Prostate gland (tissue), 2 donors: ENCODE measurements at regions not wholly inside any gene's neighbourhood (a gene's known extent, or its start where the extent isn't known, plus 50 kb on each side); places are given as distances from the start of the nearest gene placed in this dataset.

Experiments used
- DNase-seq: peaks from one replicate; pipeline ENCODE4 v3.0.0-alpha.2; 2019; ENCODE audit warnings: low spot score
- H3K27ac ChIP-seq, 2 donors: fragments of 200-600 bp; sonication (generic); 2 replicates each; pipeline ENCODE4 v1.5.1; 2017 to 2019
- H3K27me3 ChIP-seq: fragments of 200-600 bp; sonication (generic); replicated peaks from 2 replicates; pipeline ENCODE4 v1.5.1; 2019; ENCODE audit not compliant: insufficient read depth
- H3K36me3 ChIP-seq, 2 donors: fragments of 200-600 bp; sonication (generic); 1 replicate in 1 of 2; 2 replicates in 1 of 2; pipeline versions ENCODE4 v1.5.1 to v1.8.1; 2017 to 2019
- H3K4me1 ChIP-seq: fragments of 200-600 bp; sonication (generic); replicated peaks from 2 replicates; pipeline ENCODE4 v1.5.1; 2019
- H3K4me3 ChIP-seq, 2 donors: fragments of 200-600 bp; sonication (generic); 2 replicates each; pipeline ENCODE4 v1.5.1; 2017 to 2019
- H3K9me3 ChIP-seq: fragments of 200-600 bp; sonication (generic); 2 replicates; pipeline ENCODE4 v1.5.1; 2017
- POLR2A ChIP-seq: fragments of 450-650 bp; IDR thresholded peaks from one replicate; pipeline ENCODE4 v1.6.1; 2016; ENCODE audit warnings: antibody characterized with exemption, mild to moderate bottlenecking
- POLR2AphosphoS5 ChIP-seq: sonication (generic); formaldehyde crosslinking; IDR thresholded peaks from one replicate; pipeline ENCODE4 v1.6.1; 2017; ENCODE audit warnings: antibody characterized with exemption
- WGBS: methylation state at CpG from one replicate; pipeline ENCODE4 v1.1.5; 2018; 5-methylcytosine and 5-hydroxymethylcytosine counted together
- intact Hi-C: fragments of 100-400 bp; cut with DNase I; formaldehyde crosslinking; loops from one replicate; pipeline ENCODE4 v1.14.2; 2022
- TF ChIP-seq, protein P1 (sequence below), 4 experiments: fragments of 200-600 bp in 2 of 4; fragments of 450-650 bp in 2 of 4; sonication (generic) in 2 of 4; IDR thresholded peaks; 1 replicate in 3 of 4; 2 replicates in 1 of 4; pipeline ENCODE4 v1.5.1; 2016 to 2019; ENCODE audit warnings: antibody characterized with exemption in 4 of 4, mild to moderate bottlenecking in 2 of 4, moderate library complexity in 2 of 4

GRCh38 chr11:114986365-114986764 lies 308.0 kb downstream of the NXPE2 start:
- H3K27me3 ChIP-seq = no peaks in the 10 kb centered on the region
- DNase-seq = no peak
- TF ChIP-seq, protein P1, sequence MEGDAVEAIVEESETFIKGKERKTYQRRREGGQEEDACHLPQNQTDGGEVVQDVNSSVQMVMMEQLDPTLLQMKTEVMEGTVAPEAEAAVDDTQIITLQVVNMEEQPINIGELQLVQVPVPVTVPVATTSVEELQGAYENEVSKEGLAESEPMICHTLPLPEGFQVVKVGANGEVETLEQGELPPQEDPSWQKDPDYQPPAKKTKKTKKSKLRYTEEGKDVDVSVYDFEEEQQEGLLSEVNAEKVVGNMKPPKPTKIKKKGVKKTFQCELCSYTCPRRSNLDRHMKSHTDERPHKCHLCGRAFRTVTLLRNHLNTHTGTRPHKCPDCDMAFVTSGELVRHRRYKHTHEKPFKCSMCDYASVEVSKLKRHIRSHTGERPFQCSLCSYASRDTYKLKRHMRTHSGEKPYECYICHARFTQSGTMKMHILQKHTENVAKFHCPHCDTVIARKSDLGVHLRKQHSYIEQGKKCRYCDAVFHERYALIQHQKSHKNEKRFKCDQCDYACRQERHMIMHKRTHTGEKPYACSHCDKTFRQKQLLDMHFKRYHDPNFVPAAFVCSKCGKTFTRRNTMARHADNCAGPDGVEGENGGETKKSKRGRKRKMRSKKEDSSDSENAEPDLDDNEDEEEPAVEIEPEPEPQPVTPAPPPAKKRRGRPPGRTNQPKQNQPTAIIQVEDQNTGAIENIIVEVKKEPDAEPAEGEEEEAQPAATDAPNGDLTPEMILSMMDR (IDR thresholded peaks at IDR 0.05) = no peak
- intact Hi-C loops = no loop called here
- H3K27ac ChIP-seq = no peak overlapping the region
- H3K4me1 ChIP-seq = no peaks in the 10 kb centered on the region
- no peaks in the 10 kb centered on the region for H3K9me3 ChIP-seq
- no peak overlapping the region for H3K4me3 ChIP-seq
- H3K36me3 ChIP-seq = no peaks in the 10 kb centered on the region
- 89% methylated on average over 6 of the region's 6 CpGs for WGBS

DNA sequence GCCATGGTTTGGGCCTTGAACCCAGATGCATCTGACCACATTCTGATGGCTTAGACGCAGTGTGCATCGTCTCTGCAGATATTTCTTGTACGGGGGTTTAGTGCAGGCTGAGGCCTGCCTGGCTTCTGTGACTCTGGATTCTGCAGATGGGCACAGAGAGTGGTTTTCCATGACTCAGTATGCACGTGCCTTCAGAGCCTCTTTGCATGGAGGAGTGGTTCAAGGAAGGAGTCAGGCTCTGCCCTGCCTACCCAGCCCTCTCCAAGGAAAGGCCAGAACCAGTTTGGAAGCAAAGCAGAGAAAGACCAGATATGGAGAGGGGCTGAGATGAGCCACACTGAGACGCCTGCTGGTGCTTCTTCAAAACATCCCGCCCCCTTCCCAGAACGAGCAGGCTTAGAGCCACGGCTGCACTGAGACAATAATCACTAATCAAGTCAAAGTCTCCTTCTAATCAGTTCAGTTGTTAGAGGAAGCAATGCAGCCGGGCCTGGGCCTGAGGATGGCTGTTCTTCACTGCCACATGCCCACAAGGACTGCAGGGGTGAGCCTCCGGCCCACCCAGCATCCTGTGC lies 308.9 kb downstream of the NXPE2 start:
- intact Hi-C loops = no loop called here
- Histone ChIP-seq H3K4me3 (no peak overlapping the region), H3K27ac (no peak overlapping the region), H3K4me1 (no peaks in the 10 kb centered on the region), H3K27me3 (no peaks in the 10 kb centered on the region), H3K9me3 (no peaks in the 10 kb centered on the region), H3K36me3 (no peaks in the 10 kb centered on the region)
- TF ChIP-seq, protein P1 (IDR thresholded peaks at IDR 0.05) = no peak
- TF ChIP-seq POLR2A = no peak
- no peak for TF ChIP-seq POLR2AphosphoS5
- no peak for DNase-seq
- 52% methylated on average over 10 of the region's 10 CpGs for WGBS

GRCh38 chr11:114988644-114989043 lies 310.3 kb downstream of the NXPE2 start:
- TF ChIP-seq POLR2A = no peak
- TF ChIP-seq, protein P1 (IDR thresholded peaks at IDR 0.05) = no peak
- no peak for TF ChIP-seq POLR2AphosphoS5
- Histone ChIP-seq H3K4me3 (no peak overlapping the region), H3K27ac (no peak overlapping the region), H3K36me3 (no peaks in the 10 kb centered on the region), H3K27me3 (no peaks in the 10 kb centered on the region), H3K4me1 (no peaks in the 10 kb centered on the region), H3K9me3 (no peaks in the 10 kb centered on the region)
- WGBS = 90% methylated on average over 14 of the region's 14 CpGs
- intact Hi-C loops = no loop called here
- no peak for DNase-seq

DNA sequence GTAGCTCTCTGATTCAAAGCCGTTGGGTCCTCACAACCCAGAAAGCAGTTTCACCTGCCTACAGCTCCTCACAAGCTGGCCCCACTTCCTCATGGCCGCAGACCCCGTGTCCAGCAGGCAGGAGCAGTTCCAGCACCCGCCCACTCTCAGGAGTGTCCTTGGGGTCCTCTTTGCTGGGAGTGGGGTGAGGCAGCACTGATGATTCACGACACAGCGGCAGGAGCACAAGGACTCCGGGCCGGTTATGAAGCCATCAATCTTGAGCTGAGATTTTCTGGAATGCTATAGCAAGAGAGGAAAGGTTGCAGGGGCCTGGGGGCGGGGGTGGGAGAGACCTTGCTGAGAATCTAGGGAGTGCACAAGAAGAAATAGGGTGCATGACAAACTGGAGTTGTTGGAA lies 311.2 kb downstream of the NXPE2 start:
- Histone ChIP-seq H3K27ac (no peak overlapping the region), H3K9me3 (no peaks in the 10 kb centered on the region), H3K4me1 (no peaks in the 10 kb centered on the region), H3K4me3 (no peak overlapping the region), H3K27me3 (no peaks in the 10 kb centered on the region), H3K36me3 (no peaks in the 10 kb centered on the region)
- intact Hi-C loops = no loop called here
- TF ChIP-seq POLR2A = no peak
- WGBS = 70% methylated on average over 9 of the region's 9 CpGs
- DNase-seq = no peak

DNA sequence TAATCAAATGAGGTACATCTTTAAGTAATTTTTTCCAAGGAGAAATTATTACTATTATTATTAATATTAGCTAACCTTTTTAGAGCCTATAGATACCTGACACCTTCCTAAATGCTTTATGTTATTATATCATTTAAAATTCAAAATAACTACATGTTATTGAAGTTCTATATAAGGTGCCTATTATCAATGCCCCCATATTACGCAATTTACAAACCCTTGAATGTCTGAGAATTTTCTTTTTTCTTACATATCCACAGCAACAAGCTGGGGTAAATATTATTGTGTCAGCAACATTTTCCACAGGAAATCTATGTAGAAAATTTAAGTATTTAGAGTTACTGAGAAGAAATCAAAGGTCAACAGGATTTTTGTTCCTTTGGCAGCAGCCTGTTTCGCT lies 327.3 kb downstream of the NXPE2 start:
- Histone ChIP-seq H3K36me3 (no peaks in the 10 kb centered on the region), H3K27ac (no peak overlapping the region), H3K27me3 (no peaks in the 10 kb centered on the region), H3K9me3 (no peaks in the 10 kb centered on the region), H3K4me3 (no peak overlapping the region), H3K4me1 (no peaks in the 10 kb centered on the region)
- no peak for DNase-seq
- WGBS = 85% methylated on average over 2 of the region's 2 CpGs
- intact Hi-C loops = no loop called here
- TF ChIP-seq POLR2A (no peak), POLR2AphosphoS5 (no peak)
- TF ChIP-seq, protein P1 (IDR thresholded peaks at IDR 0.05) = no peak
